Neural cell (in vitro differentiated cells): ENCODE measurements at regions not wholly inside any gene's neighbourhood (a gene's known extent, or its start where the extent isn't known, plus 50 kb on each side); places are given as distances from the start of the nearest gene placed in this dataset.

Source experiments
- CTCF ChIP-seq: fragments of 450-650 bp; IDR thresholded peaks from 2 replicates; pipeline ENCODE4 v1.5.1; 2014; ENCODE audit warnings: antibody characterized with exemption, mild to moderate bottlenecking, moderate library complexity; ENCODE audit not compliant: poor library complexity, severe bottlenecking
- EZH2 ChIP-seq: fragments of 200-600, 300-800 bp; shearing (Covaris generic), sonication (generic); IDR thresholded peaks from 2 replicates; pipeline ENCODE4 v1.6.1; 2014; ENCODE audit warnings: antibody characterized with exemption, low read length, borderline replicate concordance, mild to moderate bottlenecking; ENCODE audit not compliant: insufficient read depth, poor library complexity, severe bottlenecking

GRCh38 chr12:102781117-102781516 lies 135.9 kb downstream of the PAH start:
- TF ChIP-seq CTCF = no peak
- TF ChIP-seq EZH2 = no peak
